Spleen (tissue), 7 donors: ENCODE measurements at regions not wholly inside any gene's neighbourhood (a gene's known extent, or its start where the extent isn't known, plus 50 kb on each side); places are given as distances from the start of the nearest gene placed in this dataset.

Source experiments
- CTCF ChIP-seq, 11 experiments: fragments of 200-600 bp in 7 of 11; fragments of 450-650 bp in 4 of 11; sonication (generic) in 4 of 11; IDR thresholded peaks in 8 of 11; conservative IDR thresholded peaks in 3 of 11; 1 replicate in 7 of 11; 2 replicates in 4 of 11; pipeline versions ENCODE4 v1.4.0 to v1.8.0; 2016 to 2021; ENCODE audit warnings: antibody characterized with exemption in 11 of 11, inconsistent platforms in 4 of 11, mild to moderate bottlenecking in 1 of 11
- POLR2A ChIP-seq, 3 donors: fragments of 450-650 bp; IDR thresholded peaks; one replicate each; pipeline ENCODE4 v1.5.1; 2017; ENCODE audit warnings: antibody characterized with exemption in 3 of 3, mild to moderate bottlenecking in 1 of 3
- donor health status: DM: no; HTN: no; CAD: no; lungs with moderate emphysema.
- donor health status: DM: no; HTN: no; CAD: no.
- donor health status: DM: no; HTN: no; CAD: no.

DNA sequence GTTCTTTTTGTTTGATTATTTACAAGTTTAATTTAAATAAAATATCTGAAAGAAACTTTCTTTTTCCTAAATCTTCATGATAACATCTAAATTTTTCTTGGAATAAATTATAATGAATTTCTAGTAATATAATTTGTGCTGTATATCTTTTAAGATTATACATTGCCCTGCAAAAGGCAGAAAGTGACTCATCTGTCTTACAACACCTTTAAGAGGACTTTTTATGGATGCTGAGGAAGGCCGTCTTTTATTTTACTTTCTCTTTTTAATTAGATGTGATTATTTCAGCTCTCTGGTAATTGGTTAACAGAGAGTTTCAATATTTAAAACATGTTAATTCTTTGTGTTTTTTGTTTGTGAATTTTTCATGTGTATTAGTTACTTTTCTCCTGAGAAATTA is 598.4 kb downstream of the RPL10L start:
- TF ChIP-seq CTCF (IDR thresholded peaks at IDR 0.05 in 8 of 11, conservative IDR thresholded peaks at IDR 0.05 in 3 of 11) (no peak), POLR2A (IDR thresholded peaks at IDR 0.05) (no peak)
